Skeletal muscle tissue (tissue), 3 donors: ENCODE measurements at regions not wholly inside any gene's neighbourhood (a gene's known extent, or its start where the extent isn't known, plus 50 kb on each side); places are given as distances from the start of the nearest gene placed in this dataset.

Experiments
- H3K27ac ChIP-seq: one replicate; pipeline ENCODE4 v1.7.0; 2013; ENCODE audit warnings: mild to moderate bottlenecking, low read depth, low read length, inconsistent platforms
- H3K27me3 ChIP-seq, 3 donors: one replicate each; pipeline ENCODE4 v1.7.0; 2013; ENCODE audit warnings: low read length in 3 of 3; ENCODE audit not compliant: control insufficient read depth in 3 of 3, insufficient read depth in 3 of 3
- H3K36me3 ChIP-seq, 3 donors: one replicate each; pipeline ENCODE4 v1.7.0; 2013; ENCODE audit warnings: low read length in 3 of 3; ENCODE audit not compliant: control insufficient read depth in 3 of 3, insufficient read depth in 3 of 3
- H3K4me1 ChIP-seq, 3 donors: one replicate each; pipeline ENCODE4 v1.7.0; 2013; ENCODE audit warnings: low read length in 3 of 3, mild to moderate bottlenecking in 3 of 3; ENCODE audit not compliant: control insufficient read depth in 3 of 3, insufficient read depth in 3 of 3
- H3K4me3 ChIP-seq, 3 donors: one replicate each; pipeline ENCODE4 v1.7.0; 2013; ENCODE audit warnings: low read length in 3 of 3
- H3K9ac ChIP-seq, 3 donors: one replicate each; pipeline ENCODE4 v1.7.0; 2013; ENCODE audit warnings: low read length in 3 of 3, mild to moderate bottlenecking in 3 of 3, moderate library complexity in 2 of 3, low read depth in 1 of 3
- H3K9me3 ChIP-seq, 3 donors: one replicate each; pipeline ENCODE4 v1.7.0; 2013; ENCODE audit warnings: low read length in 3 of 3; ENCODE audit not compliant: control insufficient read depth in 3 of 3
- donor health status: Osteomylitis.

DNA sequence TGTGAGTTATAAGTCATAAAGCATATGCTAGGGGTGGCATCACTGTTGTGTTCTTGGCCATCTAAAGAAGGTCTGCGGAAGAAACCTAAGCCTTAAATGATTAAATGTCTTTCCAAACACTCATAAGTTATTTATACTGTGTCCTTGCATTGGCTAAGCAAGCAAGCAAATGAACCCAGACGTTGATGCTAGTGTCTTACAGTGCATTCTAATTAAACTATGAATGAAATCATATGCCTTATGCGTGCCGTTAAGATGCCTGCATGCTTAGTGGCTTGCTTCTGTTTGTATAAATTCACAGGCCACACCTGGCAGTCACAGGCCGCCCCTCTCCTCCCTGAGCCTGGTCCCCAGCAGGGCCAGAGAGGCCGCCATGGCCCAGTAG is 49.9 kb downstream of the RIN2 start:
- Histone ChIP-seq H3K27ac (no peak overlapping the region), H3K9ac (no peak overlapping the region)

DNA sequence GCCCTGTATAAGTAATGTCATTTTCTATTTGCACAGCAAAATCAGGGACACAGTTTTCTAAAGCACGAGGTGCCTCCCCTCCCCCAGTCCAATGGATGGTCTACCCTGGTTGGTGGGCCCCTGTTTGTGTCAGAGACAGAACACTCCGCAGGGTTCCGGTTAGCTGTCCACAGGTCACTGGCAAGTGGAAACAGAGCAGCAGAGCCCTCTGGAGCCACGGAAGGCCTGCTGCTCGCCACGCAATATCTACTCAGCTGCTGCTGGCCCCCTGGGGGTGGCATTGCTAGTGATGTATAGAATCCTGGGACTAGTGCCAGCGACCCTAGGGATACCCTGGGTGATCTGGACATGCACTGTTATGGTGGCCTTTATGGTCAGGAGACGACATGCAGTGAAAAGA is 50.4 kb downstream of the RIN2 start:
- no peak overlapping the region for H3K4me3 ChIP-seq
- peaks cover 10 to 13% (median 11%) of the 10 kb centered on the region in 3 donors for H3K36me3 ChIP-seq
- no peak overlapping the region for H3K27ac ChIP-seq
- H3K9me3 ChIP-seq: no peaks in the 10 kb centered on the region
- no peak overlapping the region for H3K9ac ChIP-seq
- peaks cover 20 to 23% (median 21%) of the 10 kb centered on the region in 3 donors for H3K4me1 ChIP-seq
- H3K27me3 ChIP-seq: no peaks in the 10 kb centered on the region

More for the DNA sequence above, 49.9 kb downstream of the RIN2 start:
- Histone ChIP-seq H3K9me3 (no peaks in the 10 kb centered on the region), H3K4me3 (no peak overlapping the region), H3K27me3 (no peaks in the 10 kb centered on the region), H3K4me1 (peaks cover 20 to 23% (median 21%) of the 10 kb centered on the region in 3 donors), H3K36me3 (peaks cover 11 to 14% (median 13%) of the 10 kb centered on the region in 3 donors)

DNA sequence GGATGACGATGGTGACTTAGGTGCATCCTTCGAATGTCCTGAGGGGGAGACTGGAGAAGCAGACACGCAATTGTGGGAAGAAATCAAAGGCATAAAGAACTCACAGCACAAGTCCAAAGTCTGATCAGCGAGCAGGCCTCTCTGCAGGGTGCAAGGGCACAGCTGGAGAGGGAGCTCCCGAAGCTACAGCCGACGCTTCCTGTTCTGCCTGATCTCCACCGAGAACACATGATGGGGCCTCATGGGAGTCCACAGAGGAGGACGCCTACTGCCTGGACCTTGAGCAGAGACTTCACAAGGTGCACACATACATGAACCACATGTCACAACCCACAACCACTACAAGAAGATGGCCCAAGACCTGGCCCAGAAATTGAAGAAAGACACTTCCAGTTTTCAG is 51.4 kb downstream of the RIN2 start:
- Histone ChIP-seq H3K27ac (no peak overlapping the region), H3K27me3 (no peaks in the 10 kb centered on the region), H3K4me1 (peaks cover 21 to 30% (median 25%) of the 10 kb centered on the region in 3 donors), H3K9me3 (no peaks in the 10 kb centered on the region), H3K4me3 (no peak overlapping the region), H3K9ac (no peak overlapping the region), H3K36me3 (peaks cover 10 to 13% (median 11%) of the 10 kb centered on the region in 3 donors)

DNA sequence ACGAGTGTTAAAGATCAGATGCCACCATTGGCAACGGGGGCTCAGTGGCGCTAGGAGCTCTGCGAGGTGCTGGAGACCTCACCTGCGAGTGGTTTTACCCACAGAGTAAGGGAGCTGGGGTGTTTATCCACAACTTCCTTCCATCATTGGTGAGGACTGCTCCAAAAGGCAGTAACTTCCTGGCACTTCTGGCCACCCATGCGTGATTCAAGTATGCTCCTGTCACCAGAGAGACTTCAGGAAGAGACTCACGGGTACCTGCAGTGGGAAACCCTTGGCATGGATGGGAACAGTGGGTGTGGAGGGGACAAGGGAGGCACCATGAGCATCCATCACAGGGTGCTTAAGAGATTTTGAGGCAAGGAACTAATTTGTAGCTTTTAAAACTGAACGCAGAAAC is 53.2 kb downstream of the RIN2 start:
- Histone ChIP-seq H3K4me3 (no peak overlapping the region), H3K9me3 (no peaks in the 10 kb centered on the region), H3K36me3 (peaks cover 6 to 13% (median 8%) of the 10 kb centered on the region in 3 donors), H3K4me1 (peaks cover 25 to 37% (median 26%) of the 10 kb centered on the region in 3 donors), H3K27ac (no peak overlapping the region), H3K27me3 (no peaks in the 10 kb centered on the region), H3K9ac (no peak overlapping the region)

DNA sequence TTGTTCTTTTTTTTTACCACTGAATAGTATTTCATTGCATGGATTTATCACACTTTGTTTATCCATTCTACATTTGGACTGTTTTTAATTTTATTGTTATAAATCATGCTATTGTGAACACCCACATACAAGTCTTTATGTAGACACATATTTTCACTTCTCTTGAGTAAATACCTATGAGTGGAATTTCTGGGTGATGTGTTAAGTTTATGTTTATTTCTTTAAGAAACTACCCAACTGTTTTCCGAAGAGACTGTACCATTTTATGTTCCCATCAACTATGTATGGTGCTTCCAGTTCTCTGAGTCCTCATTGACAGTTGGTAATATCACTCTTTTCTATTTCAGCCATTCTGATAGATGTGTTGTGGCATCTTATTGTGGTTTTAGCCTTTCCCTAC is 54.0 kb downstream of the RIN2 start:
- Histone ChIP-seq H3K4me3 (no peak overlapping the region), H3K27ac (no peak overlapping the region), H3K9ac (no peak overlapping the region), H3K9me3 (no peaks in the 10 kb centered on the region), H3K4me1 (peaks cover 19 to 29% (median 21%) of the 10 kb centered on the region in 3 donors), H3K27me3 (no peaks in the 10 kb centered on the region), H3K36me3 (peaks cover 6 to 13% (median 8%) of the 10 kb centered on the region in 3 donors)

DNA sequence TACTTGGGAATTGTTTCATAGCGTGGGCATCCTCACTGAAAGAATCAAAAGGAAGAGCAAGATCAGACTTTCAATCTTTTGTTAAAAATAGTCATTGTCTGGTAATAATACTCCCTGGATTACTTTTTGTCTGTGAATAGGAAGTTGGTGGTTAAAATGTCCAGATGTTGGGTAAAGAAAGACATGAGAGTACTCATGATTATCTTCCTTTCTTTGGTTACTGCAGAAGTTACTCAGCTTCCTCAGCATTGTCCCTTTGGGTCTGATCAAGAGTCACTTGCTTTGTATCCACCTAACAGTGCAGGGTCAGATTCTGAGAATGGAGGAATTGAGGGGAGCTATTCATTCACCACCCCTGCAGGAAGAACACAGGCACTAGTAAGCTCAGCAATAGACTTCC is 54.6 kb downstream of the RIN2 start:
- H3K36me3 ChIP-seq: peaks cover 6 to 13% (median 8%) of the 10 kb centered on the region in 3 donors

DNA sequence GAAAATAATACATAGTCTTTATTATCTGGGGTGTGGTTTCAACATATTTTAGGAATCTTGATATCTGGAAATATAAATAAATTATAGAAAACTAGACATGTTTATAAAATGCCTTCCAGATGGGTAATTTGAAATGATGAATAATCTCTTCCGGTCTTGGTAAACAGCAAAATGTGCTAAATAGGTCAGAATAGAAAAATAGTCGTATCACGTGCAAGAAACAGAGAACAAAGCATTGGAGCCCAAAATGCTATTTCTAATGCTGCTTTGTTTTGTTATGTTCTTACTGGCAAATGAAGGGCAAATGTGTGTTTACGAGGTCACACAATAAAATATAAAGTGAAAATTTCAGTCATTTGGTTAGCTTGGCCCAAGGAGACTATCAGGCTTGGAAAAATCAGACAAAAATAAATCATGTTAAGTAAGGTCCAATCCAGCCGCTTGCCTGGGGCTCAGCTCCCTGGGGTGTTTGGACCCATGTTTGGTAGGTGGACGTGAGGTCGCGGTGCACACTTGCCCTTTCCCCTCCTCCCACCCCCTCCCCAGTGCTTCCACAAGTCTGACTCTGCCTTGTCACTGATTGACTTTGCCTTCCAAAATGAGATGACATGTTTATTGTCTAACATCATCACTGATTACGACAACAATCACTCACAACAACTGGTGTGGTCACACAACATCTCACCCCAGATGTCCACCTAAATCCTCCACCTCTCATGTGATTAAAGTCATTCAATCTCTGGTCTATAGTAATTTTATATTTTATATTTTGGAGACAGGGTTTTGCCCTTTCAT is 56.0 kb downstream of the RIN2 start:
- Histone ChIP-seq H3K36me3 (peaks cover 6 to 13% (median 8%) of the 10 kb centered on the region in 3 donors), H3K27ac (no peak overlapping the region), H3K9me3 (no peaks in the 10 kb centered on the region), H3K4me1 (peaks cover 7 to 13% (median 8%) of the 10 kb centered on the region in 3 donors), H3K27me3 (no peaks in the 10 kb centered on the region), H3K4me3 (no peak overlapping the region), H3K9ac (no peak overlapping the region)

More for the DNA sequence above, 54.6 kb downstream of the RIN2 start:
- H3K9ac ChIP-seq: no peak overlapping the region
- H3K27me3 ChIP-seq: no peaks in the 10 kb centered on the region
- no peak overlapping the region for H3K27ac ChIP-seq
- peaks cover 13 to 24% (median 14%) of the 10 kb centered on the region in 3 donors for H3K4me1 ChIP-seq
- H3K4me3 ChIP-seq: no peak overlapping the region
- H3K9me3 ChIP-seq: no peaks in the 10 kb centered on the region

DNA sequence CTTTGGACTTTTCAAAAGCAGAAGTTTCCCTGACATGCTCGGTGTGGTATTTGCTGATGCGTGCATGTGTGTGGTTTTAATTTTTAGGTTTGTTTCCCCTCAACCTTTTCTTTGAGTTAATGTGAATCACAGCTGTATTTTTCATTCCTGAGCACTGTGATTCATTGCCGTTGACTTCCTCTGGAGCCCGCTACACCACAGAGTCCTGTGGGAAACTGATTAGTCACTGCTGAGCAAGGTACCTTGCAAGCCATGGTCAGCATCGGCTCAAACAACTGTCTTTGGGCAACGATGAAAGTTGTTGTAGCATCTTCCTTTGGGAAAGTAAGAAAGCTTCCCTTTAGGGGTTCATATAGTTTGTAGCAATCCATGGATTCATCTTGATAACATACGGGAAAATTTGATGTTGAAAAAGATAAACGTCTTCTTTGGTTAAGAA is 57.5 kb downstream of the RIN2 start:
- no peaks in the 10 kb centered on the region for H3K27me3 ChIP-seq
- H3K9me3 ChIP-seq: no peaks in the 10 kb centered on the region
- no peak overlapping the region for H3K9ac ChIP-seq
- no peak overlapping the region for H3K4me3 ChIP-seq
- peaks cover 3 to 6% (median 3%) of the 10 kb centered on the region in 3 donors for H3K36me3 ChIP-seq
- H3K27ac ChIP-seq: peak overlapping the region; percentile 28
- H3K4me1 ChIP-seq: peaks cover 7 to 13% (median 8%) of the 10 kb centered on the region in 3 donors

DNA sequence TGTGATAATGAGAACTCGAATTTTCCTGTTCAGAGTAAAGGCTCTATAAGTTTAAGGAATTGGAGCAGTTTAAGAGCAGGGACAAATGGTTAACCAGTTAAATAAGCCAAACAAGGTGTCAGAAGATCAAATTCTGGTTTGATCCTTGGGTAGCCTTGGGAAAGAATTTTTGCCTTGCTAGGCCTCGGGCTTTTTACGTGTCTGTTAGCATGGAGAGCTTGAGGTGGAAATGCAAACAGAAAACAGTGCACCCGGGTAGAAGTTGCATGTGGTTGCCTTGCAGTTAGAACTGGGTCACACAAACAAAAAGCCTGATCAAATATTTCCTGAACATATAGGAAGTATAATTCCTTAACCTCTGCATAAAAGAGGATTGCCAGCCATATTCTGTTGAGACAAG is 58.3 kb downstream of the RIN2 start:
- H3K36me3 ChIP-seq: peaks cover under 1 to 3% (median 2%) of the 10 kb centered on the region in 3 donors
- H3K4me3 ChIP-seq: no peak overlapping the region
- no peaks in the 10 kb centered on the region for H3K9me3 ChIP-seq
- no peak overlapping the region for H3K9ac ChIP-seq
- no peaks in the 10 kb centered on the region for H3K27me3 ChIP-seq
- H3K27ac ChIP-seq: peak overlapping the region; percentile 28
- H3K4me1 ChIP-seq: peaks cover 8 to 13% (median 8%) of the 10 kb centered on the region in 3 donors

DNA sequence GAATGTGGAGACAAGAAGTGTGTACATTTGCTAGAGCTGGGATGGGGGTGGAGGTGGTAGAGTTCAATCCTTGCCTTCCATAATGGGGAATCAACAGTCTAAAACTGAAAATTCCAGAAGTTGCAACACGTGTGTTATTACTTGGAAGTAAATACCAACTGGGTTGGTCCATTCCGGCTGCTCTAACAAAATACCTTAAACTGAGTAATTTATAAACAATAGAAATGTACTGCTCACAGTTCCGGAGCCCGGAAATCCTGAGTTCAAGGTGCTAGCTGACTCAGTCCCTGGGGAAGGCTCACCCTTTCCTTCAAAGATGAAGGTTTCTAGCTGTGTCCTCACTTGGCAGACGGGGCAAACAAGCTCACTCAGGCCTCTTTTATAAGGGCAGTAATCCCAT is 59.0 kb downstream of the RIN2 start:
- H3K27ac ChIP-seq: no peak overlapping the region

More for the DNA sequence above, 59.0 kb downstream of the RIN2 start:
- Histone ChIP-seq H3K9ac (no peak overlapping the region), H3K4me1 (peaks cover 8 to 13% (median 11%) of the 10 kb centered on the region in 3 donors), H3K9me3 (no peaks in the 10 kb centered on the region), H3K27me3 (no peaks in the 10 kb centered on the region), H3K4me3 (no peak overlapping the region), H3K36me3 (peaks cover 0 to 3% (median 0%) of the 10 kb centered on the region in 3 donors)
